WERI-Rb-1 (cell line): ENCODE measurements at regions not wholly inside any gene's neighbourhood (a gene's known extent, or its start where the extent isn't known, plus 50 kb on each side); places are given as distances from the start of the nearest gene placed in this dataset.

ENCODE experiments used
- DNase-seq: peaks from one replicate; pipeline ENCODE4 v3.0.0-alpha.2; 2020
- H3K27ac ChIP-seq: fragments of 250-450 bp; sonication (Bioruptor Pico); 2 replicates; pipeline ENCODE4 v1.5.1; 2020; ENCODE audit warnings: mild to moderate bottlenecking, moderate library complexity
- H3K27me3 ChIP-seq: fragments of 250-450 bp; sonication (Bioruptor Pico); 2 replicates; pipeline ENCODE4 v1.5.1; 2021; ENCODE audit warnings: mild to moderate bottlenecking, low read depth, moderate library complexity; ENCODE audit not compliant: insufficient read depth, severe bottlenecking
- H3K36me3 ChIP-seq: fragments of 250-450 bp; sonication (Bioruptor Pico); 2 replicates; pipeline ENCODE4 v1.5.1; 2020; ENCODE audit warnings: mild to moderate bottlenecking, moderate library complexity
- H3K4me3 ChIP-seq: 2 replicates; pipeline ENCODE4 v1.5.1; 2011; ENCODE audit warnings: low read depth, mild to moderate bottlenecking, control low read depth, low read length
- H3K9me3 ChIP-seq: fragments of 250-450 bp; sonication (Bioruptor Pico); 2 replicates; pipeline ENCODE4 v1.5.1; 2021; ENCODE audit warnings: mild to moderate bottlenecking, moderate library complexity; ENCODE audit not compliant: severe bottlenecking
- TF ChIP-seq, protein P1 (sequence below): IDR thresholded peaks from 2 replicates; pipeline ENCODE4 v1.5.1; 2011; ENCODE audit warnings: low read depth, mild to moderate bottlenecking, control low read depth, inconsistent platforms, low read length

- peaks cover 32% of the 10 kb centered on the region for H3K27me3 ChIP-seq
- no peaks in the 10 kb centered on the region for H3K36me3 ChIP-seq
- no peaks in the 10 kb centered on the region for H3K9me3 ChIP-seq
- no peak overlapping the region for H3K27ac ChIP-seq
- no peak for DNase-seq
- TF ChIP-seq, protein P1, sequence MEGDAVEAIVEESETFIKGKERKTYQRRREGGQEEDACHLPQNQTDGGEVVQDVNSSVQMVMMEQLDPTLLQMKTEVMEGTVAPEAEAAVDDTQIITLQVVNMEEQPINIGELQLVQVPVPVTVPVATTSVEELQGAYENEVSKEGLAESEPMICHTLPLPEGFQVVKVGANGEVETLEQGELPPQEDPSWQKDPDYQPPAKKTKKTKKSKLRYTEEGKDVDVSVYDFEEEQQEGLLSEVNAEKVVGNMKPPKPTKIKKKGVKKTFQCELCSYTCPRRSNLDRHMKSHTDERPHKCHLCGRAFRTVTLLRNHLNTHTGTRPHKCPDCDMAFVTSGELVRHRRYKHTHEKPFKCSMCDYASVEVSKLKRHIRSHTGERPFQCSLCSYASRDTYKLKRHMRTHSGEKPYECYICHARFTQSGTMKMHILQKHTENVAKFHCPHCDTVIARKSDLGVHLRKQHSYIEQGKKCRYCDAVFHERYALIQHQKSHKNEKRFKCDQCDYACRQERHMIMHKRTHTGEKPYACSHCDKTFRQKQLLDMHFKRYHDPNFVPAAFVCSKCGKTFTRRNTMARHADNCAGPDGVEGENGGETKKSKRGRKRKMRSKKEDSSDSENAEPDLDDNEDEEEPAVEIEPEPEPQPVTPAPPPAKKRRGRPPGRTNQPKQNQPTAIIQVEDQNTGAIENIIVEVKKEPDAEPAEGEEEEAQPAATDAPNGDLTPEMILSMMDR, result no peak
- H3K4me3 ChIP-seq, result no peak overlapping the region
Observed at GRCh38 chrX:127390316-127390715, 570.8 kb downstream of the PRR32 start.

GRCh38 chrX:127389900-127390299 is 570.4 kb downstream of the PRR32 start:
- Histone ChIP-seq H3K9me3 (no peaks in the 10 kb centered on the region), H3K27me3 (peaks cover 34% of the 10 kb centered on the region), H3K36me3 (no peaks in the 10 kb centered on the region), H3K4me3 (no peak overlapping the region), H3K27ac (no peak overlapping the region)
- TF ChIP-seq, protein P1, result no peak
- DNase-seq, result no peak
